Activated CD4-positive, alpha-beta memory T cell treated with anti-CD3 and anti-CD28 coated beads, Interleukin-2, amount 10 ng/mL, durations not matched to agents 7 days and 5 days (primary cell): ENCODE measurements at regions not wholly inside any gene's neighbourhood (a gene's known extent, or its start where the extent isn't known, plus 50 kb on each side); places are given as distances from the start of the nearest gene placed in this dataset.

Source experiments
- CTCF ChIA-PET: fragments of 350-600 bp; sonication (Branson Sonifier 250); formaldehyde crosslinking; loops from one replicate; lab custom pipeline; 2021; ENCODE audit warnings: antibody characterized with exemption, inconsistent platforms; lab: Charles Lee
- POLR2A ChIA-PET: fragments of 350-600 bp; sonication (Branson Sonifier 250); formaldehyde crosslinking; loops from one replicate; lab custom pipeline; 2021; ENCODE audit warnings: antibody characterized with exemption; lab: Charles Lee
- DNase-seq: peaks from one replicate; pipeline ENCODE4 v3.0.0-alpha.2; 2020
- H3K27ac Mint-ChIP-seq: one replicate; pipeline ENCODE4 v1.8.0; 2021; ENCODE audit warnings: mild to moderate bottlenecking, mixed read lengths
- H3K27me3 Mint-ChIP-seq: one replicate; pipeline ENCODE4 v1.8.0; 2021; ENCODE audit warnings: mixed read lengths
- H3K36me3 Mint-ChIP-seq: one replicate; pipeline ENCODE4 v1.8.0; 2021; ENCODE audit warnings: low read depth, mixed read lengths
- H3K4me1 Mint-ChIP-seq: one replicate; pipeline ENCODE4 v1.8.0; 2021; ENCODE audit warnings: mixed read lengths
- H3K4me3 Mint-ChIP-seq: one replicate; pipeline ENCODE4 v1.8.0; 2021; ENCODE audit warnings: mild to moderate bottlenecking, mixed read lengths
- H3K9me3 Mint-ChIP-seq: one replicate; pipeline ENCODE4 v1.8.0; 2021; ENCODE audit warnings: mixed read lengths

DNA sequence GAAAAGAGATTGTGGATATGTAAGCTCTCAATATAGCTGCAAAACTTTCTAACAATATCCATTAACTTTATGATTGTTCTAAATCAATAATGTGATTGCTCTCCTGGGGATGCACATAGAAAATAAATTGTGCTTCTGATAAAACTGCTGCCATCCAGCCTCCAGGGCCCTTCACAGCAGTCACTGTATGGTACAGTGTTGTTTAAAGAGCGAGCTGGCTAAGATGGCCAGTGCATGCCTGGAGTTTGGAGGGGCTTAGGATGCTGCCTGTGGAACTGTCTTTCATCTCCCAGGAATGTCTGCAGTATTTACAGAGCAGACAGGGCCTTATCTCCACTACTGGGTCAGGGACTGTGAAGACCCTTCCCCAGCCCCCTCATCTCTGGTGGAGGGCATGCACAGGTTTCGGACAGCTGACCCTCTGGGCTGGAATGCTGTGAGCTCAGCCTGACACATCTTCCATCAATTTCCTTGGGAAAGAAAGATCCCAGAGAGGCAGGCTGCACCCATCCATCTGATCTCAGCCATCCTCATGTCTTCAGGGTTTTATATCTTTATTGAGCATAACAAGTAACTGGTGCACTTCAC, 137.0 kb downstream of the PLPP3 start:
- CTCF ChIA-PET = no interaction called here
- Mint-ChIP-seq H3K4me1 (no peaks in the 10 kb centered on the region), H3K4me3 (no peak overlapping the region), H3K27me3 (no peaks in the 10 kb centered on the region), H3K36me3 (no peaks in the 10 kb centered on the region), H3K27ac (no peak overlapping the region), H3K9me3 (peaks cover 2% of the 10 kb centered on the region)
- no peak for DNase-seq
- POLR2A ChIA-PET = no interaction called here

DNA sequence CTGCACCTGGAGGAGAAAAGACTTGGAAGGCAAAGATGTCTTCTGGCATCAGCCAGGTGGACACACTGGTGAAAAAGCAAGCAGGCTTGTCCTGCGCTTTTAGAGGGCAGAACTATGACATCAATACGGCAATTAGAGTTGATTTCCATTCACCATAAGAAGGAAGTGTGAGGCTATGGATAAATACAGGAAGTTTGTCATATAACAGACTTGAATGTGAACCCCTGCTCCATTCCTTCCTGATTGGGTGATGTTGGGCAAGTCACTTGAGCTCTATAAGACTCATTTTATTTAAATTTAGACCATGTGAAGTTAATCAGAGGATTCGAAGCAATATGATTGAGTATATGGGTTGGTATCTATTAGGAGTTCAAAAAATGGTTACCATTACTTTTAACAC, 137.8 kb downstream of the PLPP3 start:
- Mint-ChIP-seq H3K27me3 (no peaks in the 10 kb centered on the region), H3K4me3 (no peak overlapping the region), H3K4me1 (no peaks in the 10 kb centered on the region), H3K9me3 (peaks cover 2% of the 10 kb centered on the region), H3K27ac (no peak overlapping the region), H3K36me3 (no peaks in the 10 kb centered on the region)
- ChIA-PET CTCF (no interaction called here), POLR2A (no interaction called here)
- no peak for DNase-seq

DNA sequence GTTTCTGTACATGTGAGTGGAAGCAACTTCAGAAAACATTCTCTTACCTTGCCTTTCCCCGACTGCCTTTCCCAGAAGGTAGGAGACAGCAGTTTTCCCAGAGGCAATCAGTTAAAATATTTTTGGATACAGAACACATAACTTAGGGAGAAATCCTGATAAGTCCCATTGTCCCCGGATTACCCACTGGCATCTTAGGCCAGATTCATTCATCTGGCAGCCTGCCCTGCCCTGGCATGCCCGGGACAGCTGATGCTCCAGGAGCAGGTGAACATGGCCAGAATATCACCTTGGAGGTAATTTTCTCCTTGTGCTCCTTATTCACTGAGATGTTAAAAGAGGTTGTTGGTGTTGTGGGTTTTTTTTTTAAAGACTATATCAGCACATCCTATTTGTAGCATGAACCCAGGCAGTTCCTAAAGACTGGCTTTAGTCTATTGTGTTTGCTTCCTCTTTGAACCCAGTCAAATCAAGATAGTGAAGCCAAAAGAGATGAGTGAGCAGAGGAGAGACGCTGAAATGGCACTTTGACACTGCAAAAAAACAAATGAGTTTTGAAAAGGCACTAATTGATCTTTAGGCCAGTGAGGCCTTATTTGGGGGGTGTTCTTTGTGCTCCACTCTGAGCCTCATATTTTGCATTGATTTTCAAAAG, 139.6 kb downstream of the PLPP3 start:
- no peaks in the 10 kb centered on the region for H3K4me1 Mint-ChIP-seq
- no peak for DNase-seq
- ChIA-PET CTCF (no interaction called here), POLR2A (no interaction called here)
- H3K27me3 Mint-ChIP-seq = no peaks in the 10 kb centered on the region
- no peak overlapping the region for H3K27ac Mint-ChIP-seq
- peaks cover 2% of the 10 kb centered on the region for H3K9me3 Mint-ChIP-seq
- H3K4me3 Mint-ChIP-seq = no peak overlapping the region
- no peaks in the 10 kb centered on the region for H3K36me3 Mint-ChIP-seq

DNA sequence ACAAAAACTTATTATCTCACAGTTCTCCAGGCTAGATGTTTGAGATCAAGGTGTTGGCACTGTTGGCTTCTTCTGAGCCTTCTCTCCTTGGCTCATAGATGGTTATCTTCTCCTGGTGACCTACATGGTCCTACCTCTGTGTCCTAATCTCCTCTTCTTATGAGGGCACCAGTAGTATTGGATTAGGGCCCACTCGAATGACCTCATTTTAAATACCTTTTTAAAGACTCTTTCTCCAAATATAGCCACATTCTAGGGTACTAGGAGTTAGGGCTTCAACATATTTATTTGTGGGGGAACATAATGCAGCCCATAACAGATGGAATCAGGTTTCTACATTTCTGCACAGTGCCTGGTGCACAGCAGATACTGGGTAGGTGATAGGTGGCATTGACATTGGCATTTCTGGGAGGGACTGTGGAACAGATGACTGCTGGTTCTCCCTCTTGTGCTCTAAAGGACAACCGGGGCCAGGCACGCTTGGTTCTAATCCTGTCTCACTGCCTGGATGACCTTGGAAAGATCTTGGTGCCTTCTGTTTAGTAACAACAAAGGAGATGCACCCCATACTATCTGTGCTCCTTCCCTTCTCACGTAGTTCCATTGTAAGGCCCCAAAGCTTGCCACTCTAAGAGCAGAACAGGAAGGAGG, 140.3 kb downstream of the PLPP3 start:
- Mint-ChIP-seq H3K36me3 (no peaks in the 10 kb centered on the region), H3K27me3 (no peaks in the 10 kb centered on the region), H3K27ac (no peak overlapping the region), H3K4me3 (no peak overlapping the region), H3K4me1 (no peaks in the 10 kb centered on the region), H3K9me3 (peaks cover 3% of the 10 kb centered on the region)
- CTCF ChIA-PET = no interaction called here
- DNase-seq = no peak
- POLR2A ChIA-PET = no interaction called here

DNA sequence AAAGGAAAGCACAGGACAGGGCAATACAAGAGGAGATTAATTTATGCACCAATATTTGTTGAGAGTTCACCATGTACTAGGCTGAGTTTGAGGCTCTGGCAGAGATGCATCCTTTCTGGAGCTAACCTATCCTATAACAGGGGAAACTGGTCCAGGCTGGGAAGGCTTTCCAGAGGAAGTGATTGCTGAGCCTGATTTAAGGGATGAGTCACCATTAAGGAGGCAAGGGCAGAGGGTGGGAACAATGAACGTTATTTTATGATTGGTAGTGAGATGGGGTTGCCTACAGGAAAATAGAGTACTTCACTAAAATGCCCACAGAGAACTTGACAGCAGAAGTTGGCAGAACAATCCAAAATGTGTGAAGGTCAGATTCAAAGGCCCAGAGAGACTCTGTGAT, 141.4 kb downstream of the PLPP3 start:
- POLR2A ChIA-PET = no interaction called here
- H3K27me3 Mint-ChIP-seq = no peaks in the 10 kb centered on the region
- no peak overlapping the region for H3K4me3 Mint-ChIP-seq
- H3K4me1 Mint-ChIP-seq = no peaks in the 10 kb centered on the region
- H3K27ac Mint-ChIP-seq = no peak overlapping the region
- CTCF ChIA-PET = no interaction called here
- DNase-seq = no peak
- H3K9me3 Mint-ChIP-seq = peaks cover 5% of the 10 kb centered on the region
- H3K36me3 Mint-ChIP-seq = no peaks in the 10 kb centered on the region

DNA sequence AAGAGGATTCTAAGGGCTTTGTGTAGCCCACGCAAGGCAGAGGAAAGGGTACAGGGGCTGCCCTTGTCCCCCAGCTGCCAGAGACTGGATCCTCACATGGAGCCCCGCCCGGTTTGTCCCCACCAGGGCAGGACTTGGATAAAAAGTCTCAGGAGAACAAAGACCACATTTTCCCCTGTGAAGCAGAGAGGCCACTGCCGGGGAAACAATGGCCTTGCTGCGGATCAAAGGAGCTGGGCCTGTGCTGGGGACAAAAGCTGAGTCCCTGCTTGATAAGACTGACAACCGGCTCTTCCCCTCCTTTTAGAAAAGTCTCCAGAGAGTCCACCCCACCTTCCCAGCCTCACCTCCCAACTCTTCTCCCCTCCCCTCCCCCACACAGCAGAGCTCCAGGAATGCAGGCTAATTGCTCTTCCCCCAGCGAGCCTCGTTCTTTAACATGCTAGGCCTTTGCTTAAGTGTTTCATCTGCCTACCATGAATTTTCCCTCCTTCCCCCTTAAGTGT, 142.4 kb downstream of the PLPP3 start:
- Mint-ChIP-seq H3K36me3 (no peaks in the 10 kb centered on the region), H3K27me3 (no peaks in the 10 kb centered on the region), H3K4me1 (no peaks in the 10 kb centered on the region), H3K4me3 (no peak overlapping the region), H3K27ac (no peak overlapping the region), H3K9me3 (peaks cover 5% of the 10 kb centered on the region)
- ChIA-PET POLR2A (no interaction called here), CTCF (no interaction called here)
- no peak for DNase-seq

DNA sequence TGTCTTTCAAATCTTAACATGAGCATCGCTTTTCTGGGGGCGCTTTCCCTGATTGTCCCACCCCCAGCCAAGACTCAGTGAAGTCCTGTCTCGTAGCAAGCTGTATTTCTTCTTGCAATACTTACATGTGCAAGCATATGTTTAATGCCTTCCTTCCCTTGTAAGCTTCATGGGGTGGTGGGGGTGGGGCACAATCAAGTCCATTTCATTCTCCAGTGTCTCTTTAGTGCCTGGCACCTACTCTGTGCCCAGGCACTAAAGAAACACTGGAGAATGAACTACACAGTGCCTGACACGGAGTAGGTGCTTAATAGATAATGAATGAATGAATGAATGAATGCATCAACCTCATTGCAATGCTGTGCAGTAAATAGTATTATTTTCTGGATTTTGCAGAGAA, 143.1 kb downstream of the PLPP3 start:
- CTCF ChIA-PET = no interaction called here
- no peaks in the 10 kb centered on the region for H3K4me1 Mint-ChIP-seq
- no peak overlapping the region for H3K4me3 Mint-ChIP-seq
- POLR2A ChIA-PET = no interaction called here
- no peak for DNase-seq
- no peaks in the 10 kb centered on the region for H3K36me3 Mint-ChIP-seq
- peaks cover 3% of the 10 kb centered on the region for H3K9me3 Mint-ChIP-seq
- H3K27ac Mint-ChIP-seq = no peak overlapping the region
- no peaks in the 10 kb centered on the region for H3K27me3 Mint-ChIP-seq

DNA sequence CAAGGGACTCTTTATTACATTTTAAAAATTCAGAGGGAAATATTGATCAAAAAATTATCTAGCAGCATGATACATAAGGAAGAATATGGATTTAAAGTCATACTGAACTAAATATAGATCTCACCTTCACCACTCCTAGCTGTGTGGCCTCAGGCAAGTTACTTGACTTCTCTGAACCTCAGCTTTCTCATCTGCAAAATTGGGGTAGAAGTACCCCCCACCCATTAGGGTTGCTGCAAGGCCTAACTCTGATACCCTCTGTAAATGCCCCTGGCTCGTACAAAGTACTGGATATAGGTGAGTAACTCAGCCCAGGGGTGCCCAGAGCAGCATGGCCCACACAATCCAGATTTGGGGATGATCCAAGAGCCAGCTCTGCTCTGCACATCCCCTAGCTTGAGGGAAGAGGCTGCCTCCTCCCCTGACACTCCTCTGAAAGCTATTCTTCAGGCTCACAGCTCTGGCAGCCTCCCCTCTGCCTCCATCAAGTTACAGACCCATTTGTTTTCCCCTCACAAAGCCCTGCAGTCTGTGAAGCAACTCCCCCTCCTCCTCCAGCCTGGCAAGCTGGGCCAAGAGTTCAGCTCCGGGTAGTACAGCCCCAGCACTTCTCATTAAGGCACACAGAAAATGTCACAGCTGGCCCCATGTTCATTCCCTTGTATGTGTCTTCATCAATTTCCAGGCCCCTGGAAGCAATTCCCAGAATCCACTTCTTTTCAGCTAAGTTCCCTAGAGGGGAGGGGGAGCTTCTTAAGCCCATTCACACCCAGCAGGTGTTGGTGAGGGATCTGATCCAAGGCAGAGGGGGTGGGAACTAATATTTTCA, 143.7 kb downstream of the PLPP3 start:
- Mint-ChIP-seq H3K36me3 (no peaks in the 10 kb centered on the region), H3K27me3 (no peaks in the 10 kb centered on the region), H3K9me3 (peaks cover 3% of the 10 kb centered on the region), H3K4me1 (no peaks in the 10 kb centered on the region), H3K4me3 (no peak overlapping the region), H3K27ac (no peak overlapping the region)
- POLR2A ChIA-PET = no interaction called here
- DNase-seq = no peak
- CTCF ChIA-PET = no interaction called here

DNA sequence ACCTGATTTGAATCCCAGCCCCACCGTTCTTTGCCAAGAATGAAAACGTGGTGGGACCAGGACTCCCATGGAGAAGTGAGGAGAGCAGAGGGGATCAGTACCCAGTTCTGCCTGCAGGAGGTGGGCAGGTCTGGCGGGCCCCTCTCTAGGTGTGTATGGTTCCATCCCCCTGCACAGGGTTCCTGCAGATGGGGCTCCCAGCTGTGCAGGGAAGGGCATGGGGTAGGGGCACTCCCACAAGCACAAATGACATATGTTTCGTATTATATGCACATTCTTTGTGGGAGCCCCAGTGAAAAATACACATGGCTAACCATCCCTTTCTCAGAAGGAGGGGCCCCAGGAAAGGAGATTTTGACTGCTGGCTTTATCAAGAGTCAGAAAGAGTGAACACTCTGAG, 144.6 kb downstream of the PLPP3 start:
- no peaks in the 10 kb centered on the region for H3K36me3 Mint-ChIP-seq
- ChIA-PET CTCF (no interaction called here), POLR2A (no interaction called here)
- no peaks in the 10 kb centered on the region for H3K27me3 Mint-ChIP-seq
- no peak overlapping the region for H3K4me3 Mint-ChIP-seq
- DNase-seq = no peak
- H3K4me1 Mint-ChIP-seq = no peaks in the 10 kb centered on the region
- no peak overlapping the region for H3K27ac Mint-ChIP-seq
- H3K9me3 Mint-ChIP-seq = peaks cover 3% of the 10 kb centered on the region

DNA sequence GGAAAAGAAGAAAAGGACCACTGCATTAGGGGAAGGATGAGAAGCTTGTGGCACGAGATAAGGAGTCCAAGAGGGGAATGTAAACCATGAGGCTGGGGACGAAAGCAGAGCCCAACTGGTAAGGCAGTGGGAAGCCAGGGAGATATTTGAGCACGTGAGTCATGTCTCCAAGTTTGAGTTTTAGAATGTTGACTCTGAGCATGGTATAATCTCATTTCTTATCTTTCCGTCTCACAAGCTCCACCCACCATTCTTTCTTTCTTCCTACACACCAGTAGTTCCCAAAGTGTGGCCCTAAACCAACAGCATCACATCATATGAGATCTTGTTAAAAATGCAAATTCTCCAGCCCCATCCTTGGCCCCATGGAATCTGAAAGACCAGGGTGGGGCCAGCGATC, 145.3 kb downstream of the PLPP3 start:
- H3K4me1 Mint-ChIP-seq = no peaks in the 10 kb centered on the region
- H3K36me3 Mint-ChIP-seq = no peaks in the 10 kb centered on the region
- H3K27ac Mint-ChIP-seq = no peak overlapping the region
- H3K27me3 Mint-ChIP-seq = no peaks in the 10 kb centered on the region
- ChIA-PET POLR2A (no interaction called here), CTCF (no interaction called here)
- H3K4me3 Mint-ChIP-seq = no peak overlapping the region
- no peak for DNase-seq
- H3K9me3 Mint-ChIP-seq = peaks cover 3% of the 10 kb centered on the region

DNA sequence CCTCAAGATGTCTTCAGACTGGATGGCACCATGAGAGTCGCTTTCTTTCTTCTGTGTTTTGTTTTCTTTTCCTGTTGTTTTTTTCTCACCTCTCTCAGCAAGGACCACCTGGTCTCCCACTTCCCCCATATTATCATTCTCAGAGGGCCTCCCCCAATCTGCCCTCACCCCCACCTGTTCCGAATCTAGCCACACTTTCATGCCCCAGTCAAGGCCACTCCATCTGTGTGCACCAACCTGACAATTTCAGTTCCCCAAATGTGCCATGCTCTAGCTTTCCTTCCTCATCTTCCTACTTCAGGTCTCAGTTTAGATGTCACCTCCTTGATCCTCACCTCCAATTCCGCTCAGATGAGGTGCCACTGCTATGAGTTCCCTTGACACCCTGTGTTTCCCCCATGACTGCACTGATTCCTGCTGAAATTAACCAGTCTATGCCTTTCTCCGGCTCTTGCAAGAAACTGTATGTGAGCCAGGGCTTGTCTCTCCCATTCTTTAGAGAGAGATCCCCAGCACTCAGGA, 146.2 kb downstream of the PLPP3 start:
- no peak overlapping the region for H3K27ac Mint-ChIP-seq
- DNase-seq = no peak
- ChIA-PET CTCF (no interaction called here), POLR2A (no interaction called here)
- H3K4me1 Mint-ChIP-seq = no peaks in the 10 kb centered on the region
- H3K9me3 Mint-ChIP-seq = peaks cover 3% of the 10 kb centered on the region
- H3K4me3 Mint-ChIP-seq = no peak overlapping the region
- no peaks in the 10 kb centered on the region for H3K36me3 Mint-ChIP-seq
- H3K27me3 Mint-ChIP-seq = no peaks in the 10 kb centered on the region

DNA sequence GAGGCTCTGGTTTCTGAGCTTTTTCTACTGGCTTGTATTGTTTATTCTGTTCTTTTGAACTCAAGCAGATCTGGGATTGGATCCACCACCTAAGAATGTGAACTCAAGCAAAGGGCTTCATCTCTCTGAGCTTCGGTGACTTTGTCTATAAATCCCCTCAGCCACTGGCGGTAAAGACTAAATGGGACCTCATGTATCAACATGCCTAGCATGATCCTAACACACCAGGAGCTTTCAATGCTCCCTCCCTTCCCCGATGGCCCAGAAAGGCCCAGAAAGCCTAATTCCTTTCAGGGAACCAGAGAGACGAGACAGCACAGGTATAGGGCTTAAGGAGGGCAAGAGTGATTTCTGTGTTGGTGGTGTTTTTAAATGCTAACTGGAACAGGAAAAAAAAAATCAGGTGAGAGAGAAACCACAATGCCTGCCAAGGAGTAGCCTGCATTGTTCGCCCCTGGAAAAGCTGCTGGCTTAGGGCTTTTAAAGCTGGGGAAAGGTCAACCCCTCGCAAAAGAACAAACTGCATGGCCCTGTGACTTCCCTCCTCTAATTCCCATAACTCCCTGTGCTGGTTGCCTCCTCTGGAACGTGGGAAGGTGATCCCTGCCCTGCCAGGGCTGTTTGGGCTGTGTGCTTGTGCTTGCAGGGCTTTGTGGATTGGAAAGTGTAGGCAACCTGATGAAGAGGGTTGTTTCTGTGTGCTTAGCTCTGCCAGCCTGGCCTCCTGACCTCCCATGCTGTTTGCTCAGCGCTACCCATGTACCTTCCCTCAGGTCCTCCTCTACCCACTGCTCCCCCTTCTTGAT, 147.0 kb downstream of the PLPP3 start:
- POLR2A ChIA-PET = no interaction called here
- CTCF ChIA-PET = no interaction called here
- peaks cover 3% of the 10 kb centered on the region for H3K9me3 Mint-ChIP-seq
- no peaks in the 10 kb centered on the region for H3K36me3 Mint-ChIP-seq
- H3K27ac Mint-ChIP-seq = no peak overlapping the region
- H3K27me3 Mint-ChIP-seq = no peaks in the 10 kb centered on the region
- no peaks in the 10 kb centered on the region for H3K4me1 Mint-ChIP-seq
- no peak for DNase-seq
- H3K4me3 Mint-ChIP-seq = no peak overlapping the region
